GM08714 (cell line): ENCODE measurements at regions not wholly inside any gene's neighbourhood (a gene's known extent, or its start where the extent isn't known, plus 50 kb on each side); places are given as distances from the start of the nearest gene placed in this dataset.
"Not testable (repeated sequence)": the region's sequence is repeated elsewhere in the genome, so short reads cannot be mapped to it uniquely, and the experiment has no call there.

Source experiments
- H3K4me3 ChIP-seq: fragments of 200-500 bp; sonication (Bioruptor generic); 2 replicates; pipeline ENCODE4 v1.5.1; 2014; ENCODE audit warnings: mild to moderate bottlenecking, low read length, inconsistent platforms
- ZNF274 ChIP-seq: IDR thresholded peaks from 2 replicates; pipeline ENCODE4 v1.6.1; 2012; ENCODE audit warnings: mild to moderate bottlenecking, low read depth, low read length

- TF ChIP-seq ZNF274 = no peak
- H3K4me3 ChIP-seq = no peak overlapping the region
Measured at GRCh38 chr12:25797949-25798348, 160.5 kb upstream of the RASSF8 start.

DNA sequence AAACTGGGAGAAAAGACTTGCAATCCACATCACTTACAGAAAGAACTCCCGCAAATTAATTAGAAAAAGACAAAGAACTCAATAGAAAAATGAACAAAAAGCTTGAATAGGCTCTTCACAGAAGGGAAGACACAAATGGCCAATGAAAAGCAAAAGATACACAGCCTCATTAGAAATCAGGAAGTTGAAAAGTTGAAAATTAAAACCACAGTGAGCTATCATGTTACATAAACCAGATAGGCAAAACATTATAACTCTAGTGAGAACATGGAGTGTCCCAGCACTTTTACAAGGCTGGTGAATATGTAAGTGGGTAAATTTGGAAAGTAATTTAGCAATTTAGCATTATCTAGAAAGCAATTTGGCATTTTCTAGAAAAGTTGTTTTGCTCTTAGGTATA is 158.4 kb upstream of the RASSF8 start:
- H3K4me3 ChIP-seq = no peak overlapping the region
- TF ChIP-seq ZNF274 = no peak

DNA sequence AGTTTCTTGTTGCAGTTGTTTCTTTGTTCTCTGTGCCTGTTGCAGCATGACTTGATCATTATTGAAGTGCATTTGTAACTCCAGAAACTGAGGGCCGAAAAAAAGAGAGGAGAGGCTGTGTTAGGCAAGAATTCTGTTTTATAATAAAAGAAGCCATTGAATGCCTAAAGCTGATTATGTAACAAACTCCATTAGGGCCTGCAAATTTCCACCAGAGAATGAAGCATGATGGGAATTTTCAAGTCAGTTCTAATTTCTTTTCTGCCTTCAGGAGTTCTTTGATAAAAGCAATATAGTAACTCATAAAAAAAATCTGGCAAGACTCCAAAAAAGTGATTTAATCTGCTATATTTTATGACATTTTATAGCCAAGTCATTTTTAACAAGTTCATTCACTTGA is 156.7 kb upstream of the RASSF8 start:
- TF ChIP-seq ZNF274 = no peak
- no peak overlapping the region for H3K4me3 ChIP-seq

DNA sequence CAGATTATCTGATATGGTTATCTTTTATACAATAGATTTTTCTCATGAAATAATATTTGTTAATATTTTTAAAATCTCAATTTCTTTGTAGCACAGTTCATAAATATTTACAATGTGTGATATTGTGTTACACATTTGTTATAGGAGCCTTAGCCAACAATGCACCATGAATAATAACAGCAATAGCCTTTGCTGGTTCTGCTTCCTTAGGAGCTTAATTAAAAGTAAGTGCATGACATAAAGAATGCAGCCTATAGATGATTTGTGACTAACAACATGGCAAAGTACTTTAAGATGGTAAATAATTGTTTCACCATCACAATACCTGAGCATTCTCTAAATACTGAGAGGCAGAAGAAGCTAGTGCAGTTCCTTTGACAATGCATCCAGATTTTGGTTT is 156.3 kb upstream of the RASSF8 start:
- TF ChIP-seq ZNF274 = no peak
- H3K4me3 ChIP-seq = no peak overlapping the region

GRCh38 chr12:25803029-25803664 is 155.3 kb upstream of the RASSF8 start:
- H3K4me3 ChIP-seq = not testable (repeated sequence)

DNA sequence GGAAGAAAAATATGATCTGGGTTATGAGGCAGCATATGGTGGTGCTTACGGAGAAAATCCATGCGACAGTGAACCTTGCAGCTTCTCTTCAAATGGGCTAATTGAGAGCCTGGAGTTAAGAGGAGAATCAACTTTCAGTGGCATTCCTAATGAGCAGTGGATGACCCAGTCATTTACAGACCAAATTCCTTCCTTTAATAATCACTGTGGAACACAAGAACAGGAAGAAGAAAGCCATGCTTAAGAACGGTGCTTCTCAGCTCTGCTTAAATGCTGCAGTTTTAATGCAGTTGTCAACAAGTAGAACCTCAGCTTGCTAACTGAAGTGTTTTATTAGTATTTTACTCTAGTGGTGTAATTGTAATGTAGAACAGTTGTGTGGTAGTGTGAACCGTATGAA is 154.2 kb upstream of the RASSF8 start:
- H3K4me3 ChIP-seq = not testable (repeated sequence)

- no peak overlapping the region for H3K4me3 ChIP-seq
- TF ChIP-seq ZNF274 = no peak
Measured at GRCh38 chr12:25806271-25806670, 152.2 kb upstream of the RASSF8 start.

DNA sequence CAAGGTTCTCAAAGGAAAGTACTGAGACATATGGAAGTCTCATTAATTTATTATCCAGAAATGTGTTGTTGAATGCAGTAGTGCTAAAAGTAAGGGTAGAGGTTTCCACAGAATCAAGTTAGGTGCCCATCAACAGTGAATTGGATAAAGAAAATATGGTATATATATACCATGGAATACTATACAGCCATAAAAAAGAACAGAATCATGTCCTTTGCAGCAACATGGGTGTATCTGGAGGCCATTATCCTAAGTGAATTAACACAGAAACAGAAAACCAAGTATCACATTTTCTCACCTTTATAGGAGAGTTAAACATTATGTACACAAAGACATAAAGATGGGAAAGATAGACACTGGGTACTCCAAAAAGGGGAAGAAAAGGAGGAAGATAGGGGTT is 149.9 kb upstream of the RASSF8 start:
- H3K4me3 ChIP-seq = no peak overlapping the region
- TF ChIP-seq ZNF274 = no peak

- no peak overlapping the region for H3K4me3 ChIP-seq
- TF ChIP-seq ZNF274 = no peak
Measured at GRCh38 chr12:25810683-25811082, 147.8 kb upstream of the RASSF8 start.

DNA sequence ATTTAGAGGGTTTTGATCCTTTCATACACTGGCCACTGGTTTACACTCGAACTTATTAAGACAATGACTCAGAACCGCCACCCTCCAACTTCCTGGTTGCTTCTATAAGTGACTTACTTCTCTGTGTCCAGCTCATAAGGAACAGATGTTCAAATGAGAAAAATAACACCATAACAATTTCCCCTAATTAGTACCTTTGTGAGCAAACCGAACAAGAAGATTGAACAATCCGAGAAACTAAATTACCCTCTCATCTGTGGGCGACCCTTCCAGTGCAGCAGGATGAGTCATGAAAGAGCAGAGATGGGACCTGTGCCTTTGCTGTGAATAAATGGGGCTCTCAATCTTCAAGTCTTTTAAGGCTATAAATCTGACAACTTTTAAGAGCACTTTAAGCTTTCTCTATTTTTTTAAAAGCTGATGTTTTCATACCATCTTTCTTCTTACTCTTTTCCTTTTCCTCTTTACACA is 146.8 kb upstream of the RASSF8 start:
- TF ChIP-seq ZNF274 = no peak
- no peak overlapping the region for H3K4me3 ChIP-seq

DNA sequence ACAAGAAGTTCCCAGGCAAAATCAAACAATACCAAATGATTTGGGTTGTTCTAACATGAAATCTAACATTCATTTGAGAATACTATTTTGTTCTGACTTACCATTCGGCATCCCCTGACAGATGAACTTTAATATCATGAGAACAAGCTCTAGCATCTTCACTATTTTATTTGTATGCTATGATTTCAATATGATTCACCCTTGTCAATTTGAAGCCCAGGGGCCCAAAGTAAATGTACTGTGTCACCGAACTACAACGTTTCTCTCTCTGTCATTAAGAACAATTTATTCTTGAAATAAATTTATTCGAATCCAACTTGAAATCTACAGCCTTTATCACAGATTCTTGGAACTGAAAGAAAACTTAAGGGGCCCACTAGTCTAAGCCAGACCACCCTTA is 146.2 kb upstream of the RASSF8 start:
- H3K4me3 ChIP-seq = no peak overlapping the region
- no peak for TF ChIP-seq ZNF274

GRCh38 chr12:25813843-25814242 is 144.6 kb upstream of the RASSF8 start:
- TF ChIP-seq ZNF274 = no peak
- no peak overlapping the region for H3K4me3 ChIP-seq

GRCh38 chr12:25816637-25817036 is 141.8 kb upstream of the RASSF8 start:
- no peak for TF ChIP-seq ZNF274
- no peak overlapping the region for H3K4me3 ChIP-seq

- TF ChIP-seq ZNF274 = no peak
- no peak overlapping the region for H3K4me3 ChIP-seq
Measured at GRCh38 chr12:25817166-25817565, 141.3 kb upstream of the RASSF8 start.

- H3K4me3 ChIP-seq = no peak overlapping the region
- no peak for TF ChIP-seq ZNF274
Measured at GRCh38 chr12:25818596-25819390, 139.7 kb upstream of the RASSF8 start.
